ENCODE measurements at regions not wholly inside any gene's neighbourhood (a gene's known extent, or its start where the extent isn't known, plus 50 kb on each side); places are given as distances from the start of the nearest gene placed in this dataset.

GRCh38 chr2:205937211-205937610 lies 148.8 kb downstream of the INO80D start:
- no peak for DNase-seq (ENCODE audit: low read depth)

- DNase-seq (ENCODE audit: low read depth) = no peak
Observed at GRCh38 chr2:205936446-205936845, 149.5 kb downstream of the INO80D start.

GRCh38 chr2:205934443-205934842 lies 151.5 kb downstream of the INO80D start:
- peak; percentile 35 for DNase-seq (ENCODE audit: low read depth)

GRCh38 chr2:205932861-205933260 lies 153.1 kb downstream of the INO80D start:
- no peak for DNase-seq (ENCODE audit: low read depth)

- DNase-seq (ENCODE audit: low read depth) = no peak
Observed at GRCh38 chr2:205931388-205931787, 154.6 kb downstream of the INO80D start.

GRCh38 chr2:205930209-205930608 lies 155.8 kb downstream of the INO80D start:
- DNase-seq (ENCODE audit: low read depth) = no peak

GRCh38 chr2:205929246-205929942 lies 156.6 kb downstream of the INO80D start:
- DNase-seq (ENCODE audit: low read depth) = no peak

- no peak for DNase-seq (ENCODE audit: low read depth)
Observed at GRCh38 chr2:205925373-205926337, 160.3 kb downstream of the INO80D start.

- no peak for DNase-seq (ENCODE audit: low read depth)
Observed at GRCh38 chr2:205924676-205925075, 161.3 kb downstream of the INO80D start.

GRCh38 chr2:205915130-205915524 lies 170.8 kb downstream of the INO80D start:
- peak; percentile 71 for DNase-seq (ENCODE audit: low read depth)

- DNase-seq (ENCODE audit: low read depth) = peak; percentile 44
Observed at GRCh38 chr2:205914213-205915129, 171.5 kb downstream of the INO80D start.

- peak; percentile 64 for DNase-seq (ENCODE audit: low read depth)
Observed at GRCh38 chr2:205913668-205914067, 172.3 kb downstream of the INO80D start.

- no peak for DNase-seq (ENCODE audit: low read depth)
Observed at GRCh38 chr2:205911306-205911705, 174.7 kb downstream of the INO80D start.

- DNase-seq (ENCODE audit: low read depth) = no peak
Observed at GRCh38 chr2:205909184-205909572, 176.8 kb downstream of the INO80D start.

GRCh38 chr2:205908212-205909183 lies 177.5 kb downstream of the INO80D start:
- no peak for DNase-seq (ENCODE audit: low read depth)

- DNase-seq (ENCODE audit: low read depth) = no peak
Observed at GRCh38 chr2:205906419-205906818, 179.6 kb downstream of the INO80D start.

- DNase-seq (ENCODE audit: low read depth) = no peak
Observed at GRCh38 chr2:205905576-205905975, 180.4 kb downstream of the INO80D start.

- DNase-seq (ENCODE audit: low read depth) = no peak
Observed at GRCh38 chr2:205904873-205905272, 181.1 kb downstream of the INO80D start.

GRCh38 chr2:205903549-205904129 lies 182.3 kb downstream of the INO80D start:
- peak; percentile 45 for DNase-seq (ENCODE audit: low read depth)

GRCh38 chr2:205902900-205903237 lies 183.1 kb downstream of the INO80D start:
- DNase-seq (ENCODE audit: low read depth) = no peak
